Neutrophil (primary cell): ENCODE measurements at regions not wholly inside any gene's neighbourhood (a gene's known extent, or its start where the extent isn't known, plus 50 kb on each side); places are given as distances from the start of the nearest gene placed in this dataset.

ENCODE experiments used
- H3K27ac ChIP-seq: fragments of 200-600 bp; sonication (generic); 2 replicates; pipeline ENCODE4 v1.5.1; 2016; ENCODE audit warnings: mild to moderate bottlenecking, moderate library complexity
- H3K27me3 ChIP-seq: fragments of 200-600 bp; sonication (generic); 2 replicates; pipeline ENCODE4 v1.6.0; 2016; ENCODE audit warnings: mild to moderate bottlenecking
- H3K36me3 ChIP-seq: fragments of 200-600 bp; sonication (generic); 2 replicates; pipeline ENCODE4 v1.5.1; 2017
- H3K4me1 ChIP-seq, 2 experiments: fragments of 200-600 bp in 1 of 2; sonication (generic) in 1 of 2; 1 replicate in 1 of 2; 2 replicates in 1 of 2; pipeline versions ENCODE4 v1.5.1 to v1.6.1; 2013 to 2016; ENCODE audit warnings: low read depth in 1 of 2, low read length in 1 of 2, mild to moderate bottlenecking in 1 of 2, moderate library complexity in 1 of 2; ENCODE audit not compliant: control insufficient read depth in 1 of 2, insufficient read depth in 1 of 2
- H3K4me3 ChIP-seq, 2 experiments: fragments of 200-600 bp in 1 of 2; sonication (generic) in 1 of 2; 1 replicate in 1 of 2; 2 replicates in 1 of 2; pipeline ENCODE4 v1.5.1; 2013 to 2016; ENCODE audit warnings: low read depth in 1 of 2, low read length in 1 of 2, mild to moderate bottlenecking in 1 of 2, moderate library complexity in 1 of 2
- H3K9me3 ChIP-seq: fragments of 200-600 bp; sonication (generic); 2 replicates; pipeline ENCODE4 v1.5.1; 2016
- TF ChIP-seq, protein P1 (sequence below): fragments of 200-600 bp; sonication (generic); IDR thresholded peaks from 2 replicates; pipeline ENCODE4 v1.5.1; 2016; ENCODE audit warnings: antibody characterized with exemption

DNA sequence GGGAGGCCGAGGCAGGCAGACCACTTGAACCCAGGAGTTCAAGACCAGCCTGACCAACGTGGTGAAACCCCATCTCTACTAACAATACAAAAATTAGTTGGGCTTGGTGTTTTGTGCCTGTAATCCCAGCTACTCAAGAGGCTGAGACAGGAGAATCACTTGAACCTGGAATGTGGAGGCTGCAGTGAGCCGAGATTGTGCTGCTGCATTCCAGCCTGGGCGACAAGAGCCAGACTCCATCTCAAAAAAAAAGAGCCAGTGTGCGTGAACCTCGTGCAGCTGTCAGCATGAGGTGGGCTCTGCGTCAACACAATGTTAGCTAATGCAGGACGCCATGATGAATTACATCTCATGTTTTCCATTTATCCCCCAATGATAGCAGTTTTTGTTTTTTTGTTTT lies 110.7 kb upstream of the SLC45A1 start:
- Histone ChIP-seq H3K9me3 (no peaks in the 10 kb centered on the region), H3K36me3 (no peaks in the 10 kb centered on the region), H3K27ac (no peak overlapping the region), H3K4me1 (peaks cover 37 to 41% of the 10 kb centered on the region in 2 experiments), H3K27me3 (no peaks in the 10 kb centered on the region), H3K4me3 (no peak overlapping the region)
- TF ChIP-seq, protein P1, sequence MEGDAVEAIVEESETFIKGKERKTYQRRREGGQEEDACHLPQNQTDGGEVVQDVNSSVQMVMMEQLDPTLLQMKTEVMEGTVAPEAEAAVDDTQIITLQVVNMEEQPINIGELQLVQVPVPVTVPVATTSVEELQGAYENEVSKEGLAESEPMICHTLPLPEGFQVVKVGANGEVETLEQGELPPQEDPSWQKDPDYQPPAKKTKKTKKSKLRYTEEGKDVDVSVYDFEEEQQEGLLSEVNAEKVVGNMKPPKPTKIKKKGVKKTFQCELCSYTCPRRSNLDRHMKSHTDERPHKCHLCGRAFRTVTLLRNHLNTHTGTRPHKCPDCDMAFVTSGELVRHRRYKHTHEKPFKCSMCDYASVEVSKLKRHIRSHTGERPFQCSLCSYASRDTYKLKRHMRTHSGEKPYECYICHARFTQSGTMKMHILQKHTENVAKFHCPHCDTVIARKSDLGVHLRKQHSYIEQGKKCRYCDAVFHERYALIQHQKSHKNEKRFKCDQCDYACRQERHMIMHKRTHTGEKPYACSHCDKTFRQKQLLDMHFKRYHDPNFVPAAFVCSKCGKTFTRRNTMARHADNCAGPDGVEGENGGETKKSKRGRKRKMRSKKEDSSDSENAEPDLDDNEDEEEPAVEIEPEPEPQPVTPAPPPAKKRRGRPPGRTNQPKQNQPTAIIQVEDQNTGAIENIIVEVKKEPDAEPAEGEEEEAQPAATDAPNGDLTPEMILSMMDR, result no peak

DNA sequence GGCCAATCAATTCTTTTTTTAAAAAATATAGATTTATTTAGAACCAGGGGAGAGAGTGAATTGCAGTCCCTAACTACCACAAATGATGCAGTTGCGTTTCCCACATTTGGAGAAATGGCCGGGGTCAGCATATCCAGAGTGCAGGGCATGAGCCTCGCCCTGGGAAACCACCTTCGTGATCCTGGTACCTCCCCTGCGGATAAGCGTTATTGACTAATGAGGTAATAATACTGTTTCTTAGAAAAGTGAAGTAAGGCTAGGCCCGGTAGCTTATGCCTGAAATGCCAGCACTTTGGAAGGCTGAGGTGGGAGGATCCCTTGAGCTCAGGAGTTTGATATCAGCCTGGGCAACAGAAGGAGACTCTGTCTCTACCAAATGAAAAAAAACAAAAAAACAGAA lies 111.5 kb upstream of the SLC45A1 start:
- Histone ChIP-seq H3K4me1 (peaks cover 29 to 33% of the 10 kb centered on the region in 2 experiments), H3K4me3 (no peak overlapping the region), H3K9me3 (no peaks in the 10 kb centered on the region), H3K27ac (no peak overlapping the region), H3K36me3 (no peaks in the 10 kb centered on the region), H3K27me3 (no peaks in the 10 kb centered on the region)
- TF ChIP-seq, protein P1, result no peak

DNA sequence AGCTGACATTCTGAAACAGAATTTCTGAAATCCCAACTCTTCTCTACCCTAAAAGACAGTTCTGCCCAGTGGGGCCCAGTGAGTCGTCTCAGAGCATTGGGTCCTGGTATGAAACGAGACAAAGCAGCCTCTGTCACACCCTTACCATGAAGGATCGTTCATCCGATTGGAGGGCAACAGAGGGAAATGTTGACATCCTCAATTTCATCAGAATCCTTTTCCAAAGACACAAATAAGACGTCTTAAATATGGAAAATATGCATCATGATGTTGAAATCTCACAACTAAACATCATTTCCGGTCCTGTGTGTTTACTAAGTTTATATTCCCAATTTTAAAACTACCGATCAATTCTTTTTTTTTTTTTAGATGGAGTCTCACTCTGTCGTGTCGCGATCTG lies 112.1 kb upstream of the SLC45A1 start:
- Histone ChIP-seq H3K4me3 (no peak overlapping the region), H3K9me3 (no peaks in the 10 kb centered on the region), H3K4me1 (peaks cover 25 to 27% of the 10 kb centered on the region in 2 experiments), H3K27me3 (no peaks in the 10 kb centered on the region), H3K27ac (no peak overlapping the region), H3K36me3 (no peaks in the 10 kb centered on the region)
- TF ChIP-seq, protein P1, result no peak

DNA sequence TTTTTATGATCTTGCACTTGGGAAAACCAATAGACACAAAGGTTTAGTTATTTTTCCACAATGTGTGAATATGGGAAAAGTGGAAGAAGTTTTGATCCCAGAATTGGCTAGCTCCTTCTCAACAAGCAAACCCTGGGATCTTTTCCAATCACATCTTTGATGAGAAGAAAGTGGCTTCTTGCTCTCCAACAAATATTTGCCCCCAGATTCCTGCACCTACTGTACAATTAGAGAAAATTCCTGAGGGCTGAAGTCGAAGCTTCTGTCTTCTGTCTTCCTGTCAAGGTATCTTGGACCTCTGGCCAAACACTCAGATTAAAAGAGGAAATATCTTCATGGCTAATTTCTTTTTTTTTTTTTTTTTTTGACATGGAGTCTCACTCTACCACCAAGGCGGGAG lies 113.1 kb upstream of the SLC45A1 start:
- Histone ChIP-seq H3K4me3 (no peak overlapping the region), H3K36me3 (no peaks in the 10 kb centered on the region), H3K4me1 (peaks cover 25% of the 10 kb centered on the region in 2 experiments), H3K27ac (peak overlapping the region; percentile 58), H3K9me3 (no peaks in the 10 kb centered on the region), H3K27me3 (no peaks in the 10 kb centered on the region)
- TF ChIP-seq, protein P1, result no peak

DNA sequence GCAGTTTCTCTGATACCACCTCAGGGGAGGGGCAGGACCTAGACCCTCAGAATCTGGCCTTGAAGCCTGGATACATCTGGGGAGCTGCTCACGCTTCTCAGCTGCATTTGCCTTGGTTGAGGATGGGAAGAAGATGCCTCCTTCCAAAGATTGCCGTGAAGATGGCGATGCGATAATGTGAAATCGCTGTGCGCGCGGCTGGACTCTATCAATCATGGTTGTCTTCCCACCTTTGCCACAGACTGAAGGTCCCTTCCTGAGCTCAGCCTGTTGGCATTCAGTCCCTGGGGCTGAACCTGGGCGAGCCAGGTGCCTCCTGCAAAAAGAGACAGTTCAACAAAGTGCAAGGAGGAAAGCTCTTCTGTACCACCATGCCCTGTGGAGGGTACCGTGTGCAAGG lies 114.4 kb upstream of the SLC45A1 start:
- H3K27ac ChIP-seq, result no peak overlapping the region
- H3K27me3 ChIP-seq, result no peaks in the 10 kb centered on the region
- H3K4me1 ChIP-seq, result peaks cover 27% of the 10 kb centered on the region in 2 experiments
- H3K36me3 ChIP-seq, result no peaks in the 10 kb centered on the region
- TF ChIP-seq, protein P1, result no peak
- H3K4me3 ChIP-seq, result no peak overlapping the region
- H3K9me3 ChIP-seq, result no peaks in the 10 kb centered on the region

DNA sequence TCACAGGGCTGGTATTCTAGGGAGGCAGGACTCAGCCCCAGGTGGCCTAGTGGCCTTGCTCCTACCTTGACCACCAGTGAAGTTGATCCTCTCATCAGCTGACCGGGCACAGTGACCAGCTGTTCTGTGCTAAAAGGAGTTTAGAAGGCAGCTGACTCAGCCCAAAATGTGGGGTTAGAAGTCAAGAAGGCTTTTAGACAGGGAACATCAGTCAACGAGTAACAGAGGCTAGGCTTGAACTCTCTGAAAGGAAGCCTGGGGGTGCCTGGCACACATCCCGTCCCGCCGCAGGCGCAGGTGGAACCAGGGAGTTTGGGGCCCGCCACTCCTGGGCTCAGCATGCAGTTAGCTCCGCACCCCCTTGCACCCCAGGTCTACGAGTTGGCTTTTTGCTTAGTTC lies 114.9 kb upstream of the SLC45A1 start:
- Histone ChIP-seq H3K4me3 (no peak overlapping the region), H3K27ac (no peak overlapping the region)

More for the DNA sequence above, 114.9 kb upstream of the SLC45A1 start:
- Histone ChIP-seq H3K36me3 (no peaks in the 10 kb centered on the region), H3K9me3 (no peaks in the 10 kb centered on the region), H3K27me3 (no peaks in the 10 kb centered on the region), H3K4me1 (peaks cover 30 to 31% of the 10 kb centered on the region in 2 experiments)
- TF ChIP-seq, protein P1, result no peak
